GM11168 (cell line): ENCODE measurements at regions not wholly inside any gene's neighbourhood (a gene's known extent, or its start where the extent isn't known, plus 50 kb on each side); places are given as distances from the start of the nearest gene placed in this dataset.
"Not testable (repeated sequence)": the region's sequence is repeated elsewhere in the genome, so short reads cannot be mapped to it uniquely, and the experiment has no call there.

Experiments used
- in situ Hi-C: fragments of 300-500 bp; cut with MboI; formaldehyde crosslinking; loops from one replicate; pipeline ENCODE4 v1.12.0; 2022; ENCODE audit warnings: low sequenced_read_pairs; ENCODE audit not compliant: unreplicated experiment

DNA sequence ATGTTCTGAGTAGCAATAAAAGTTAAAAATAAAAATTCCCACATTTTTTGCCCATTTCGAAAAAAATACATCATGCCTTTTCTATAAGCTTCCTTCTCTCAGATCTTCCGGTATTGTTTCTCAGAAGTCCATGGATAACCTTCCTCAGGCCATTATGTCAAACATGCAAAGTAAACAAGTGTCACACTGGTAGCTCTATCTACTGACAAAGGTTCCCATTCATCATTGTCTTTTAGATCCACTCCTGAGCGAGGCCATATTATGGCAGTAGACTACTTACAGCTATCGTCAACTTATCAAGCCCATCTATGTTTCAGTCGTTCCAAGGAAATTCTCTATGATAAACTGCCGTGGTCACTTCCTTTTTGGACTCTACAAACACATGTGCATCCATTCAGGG, 1068.2 kb downstream of the GLUD2 start:
- in situ Hi-C loops, result no loop called here

DNA sequence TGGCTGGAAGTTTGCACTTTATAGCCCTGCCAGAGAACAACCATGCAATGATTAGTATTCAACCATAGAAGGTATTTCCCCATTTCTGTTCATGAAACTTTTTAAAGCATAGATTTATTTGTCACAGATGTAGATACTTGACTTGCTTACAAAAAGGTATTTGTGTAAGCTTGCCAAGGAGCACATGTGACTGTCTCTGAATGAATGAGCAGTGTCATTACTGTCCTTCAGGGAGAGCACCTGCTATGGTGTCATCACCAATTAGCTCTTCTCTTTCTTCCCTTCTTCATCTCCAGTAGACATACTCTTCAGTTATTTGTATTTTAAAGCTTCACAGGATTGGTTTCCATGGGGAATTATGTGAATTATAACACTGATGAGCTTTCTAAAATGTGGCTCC, 1064.7 kb upstream of the GRIA3 start:
- in situ Hi-C loops, result no loop called here

GRCh38 chrX:122122274-122122673, 1061.8 kb upstream of the GRIA3 start:
- in situ Hi-C loops, result no loop called here

DNA sequence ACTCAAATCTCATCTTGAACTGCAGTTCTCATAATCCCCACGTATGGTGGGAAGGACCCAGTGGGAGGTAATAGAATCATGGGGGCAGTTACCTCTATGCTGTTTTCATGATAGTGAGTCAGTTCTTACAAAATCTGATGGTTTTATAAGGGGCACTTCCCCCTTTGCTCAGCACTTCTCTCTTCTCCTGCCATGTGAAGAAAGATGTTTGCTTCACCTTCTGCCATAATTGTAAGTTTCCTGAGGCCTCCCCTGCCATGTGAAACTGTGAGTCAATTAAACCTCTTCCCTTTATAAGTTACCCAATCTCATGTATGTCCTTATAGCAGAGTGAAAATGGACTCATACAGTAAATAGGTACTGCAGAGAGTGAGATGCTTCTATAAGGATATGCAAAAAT, 1050.6 kb upstream of the GRIA3 start:
- in situ Hi-C loops, result no loop called here

- in situ Hi-C loops, result no loop called here
These were observed 1049.8 kb upstream of the GRIA3 start for GRCh38 chrX:122134291-122134690.

- in situ Hi-C loops, result no loop called here
These were observed 1049.0 kb upstream of the GRIA3 start for GRCh38 chrX:122135070-122135469.

- in situ Hi-C loops, result not testable (repeated sequence)
These were observed 1043.9 kb upstream of the GRIA3 start for GRCh38 chrX:122140219-122140618.

GRCh38 chrX:122154019-122154418, 1030.1 kb upstream of the GRIA3 start:
- in situ Hi-C loops, result no loop called here

- in situ Hi-C loops, result no loop called here
These were observed 1015.8 kb upstream of the GRIA3 start for GRCh38 chrX:122168241-122168640.

- in situ Hi-C loops, result no loop called here
These were observed 999.3 kb upstream of the GRIA3 start for GRCh38 chrX:122184791-122185190.

DNA sequence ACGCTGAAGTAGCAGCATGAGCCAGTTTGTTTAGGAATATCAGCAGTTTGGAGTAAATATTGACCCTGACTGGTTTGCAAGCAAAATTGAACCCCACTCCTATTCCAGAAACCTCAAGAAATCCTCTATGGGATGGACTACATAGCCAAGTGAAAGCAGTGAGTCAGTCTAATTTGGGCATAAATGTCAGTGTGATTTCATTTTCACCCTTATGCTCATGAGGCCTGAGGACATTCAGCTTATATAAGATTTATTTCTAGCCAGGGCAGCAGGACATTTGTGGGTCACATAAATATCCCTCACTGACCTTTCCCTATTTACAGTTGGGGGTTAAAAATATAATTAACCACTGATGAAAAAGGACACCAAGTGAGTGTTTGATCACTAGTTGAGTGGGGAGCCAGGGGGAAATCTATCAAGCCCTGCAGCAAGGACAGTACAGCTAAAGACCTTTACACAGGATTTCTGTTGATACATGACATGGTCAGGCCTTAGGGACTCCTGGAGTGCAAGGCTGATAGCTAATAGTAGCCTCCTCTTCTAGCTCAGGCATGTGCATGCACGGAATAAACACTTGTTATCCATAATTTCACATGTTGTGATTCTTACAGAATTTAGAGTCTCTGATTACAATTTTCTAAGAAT, 996.9 kb upstream of the GRIA3 start:
- in situ Hi-C loops, result no loop called here

- in situ Hi-C loops, result no loop called here
These were observed 995.3 kb upstream of the GRIA3 start for GRCh38 chrX:122188751-122189150.

GRCh38 chrX:122196343-122196742, 987.7 kb upstream of the GRIA3 start:
- in situ Hi-C loops, result no loop called here

GRCh38 chrX:122203399-122203798, 980.7 kb upstream of the GRIA3 start:
- in situ Hi-C loops, result no loop called here

GRCh38 chrX:122218666-122219065, 965.4 kb upstream of the GRIA3 start:
- in situ Hi-C loops, result no loop called here

GRCh38 chrX:122219226-122219625, 964.9 kb upstream of the GRIA3 start:
- in situ Hi-C loops, result no loop called here

DNA sequence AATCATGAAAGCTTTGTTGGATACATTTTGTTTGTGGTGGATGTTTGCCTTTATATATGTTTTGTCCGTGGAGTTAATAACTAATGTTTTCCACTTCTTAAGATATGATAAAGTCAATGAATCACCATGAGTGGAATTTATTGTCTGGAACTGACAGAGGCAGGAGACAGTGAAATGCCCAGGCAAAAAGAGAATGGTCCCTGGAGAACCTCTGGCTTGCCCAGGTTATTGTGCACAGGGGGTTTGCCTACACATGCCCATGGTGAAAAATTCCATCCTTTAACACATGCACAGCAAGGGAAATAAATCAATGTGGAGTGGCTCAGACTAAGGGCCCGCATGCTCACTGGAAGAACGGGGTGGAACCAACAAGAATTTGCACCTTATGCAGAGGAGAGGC, 964.3 kb upstream of the GRIA3 start:
- in situ Hi-C loops, result no loop called here

DNA sequence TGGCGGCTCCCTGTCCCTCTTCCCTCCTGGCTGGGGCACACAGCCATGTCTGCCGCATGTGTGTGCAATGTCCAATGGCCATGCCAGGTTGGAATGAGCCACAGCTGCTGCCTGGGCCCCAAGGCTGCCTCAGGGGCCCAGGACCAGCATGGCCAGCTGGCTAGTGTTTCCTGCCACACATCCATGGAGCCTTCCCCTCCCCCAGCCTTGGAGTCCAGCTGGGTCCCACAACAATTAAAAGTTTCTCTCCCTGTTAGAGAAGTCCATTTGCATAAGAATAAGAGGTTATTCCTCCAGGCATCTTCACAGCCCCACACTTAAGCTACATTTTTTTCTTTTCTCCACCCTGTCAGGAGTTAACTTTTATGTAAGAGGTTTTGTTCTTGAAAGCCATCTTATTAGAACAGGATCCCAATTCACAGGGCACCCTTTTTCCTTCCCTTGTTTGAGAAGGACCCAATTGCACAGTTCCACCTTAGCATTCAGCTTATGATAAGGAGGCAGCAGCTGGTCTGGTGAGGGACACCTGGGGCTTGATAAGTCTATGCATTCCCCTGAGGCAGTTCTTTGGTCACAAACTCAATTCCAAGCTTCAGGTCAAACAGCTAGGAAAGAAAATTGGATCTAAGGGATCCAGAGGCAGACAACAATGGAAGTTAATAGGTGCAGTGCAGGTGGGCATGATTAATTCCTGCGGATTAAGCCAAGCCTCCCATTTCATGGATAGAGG, 963.3 kb upstream of the GRIA3 start:
- in situ Hi-C loops, result no loop called here

- in situ Hi-C loops, result not testable (repeated sequence)
These were observed 962.3 kb upstream of the GRIA3 start for GRCh38 chrX:122221810-122222209.

DNA sequence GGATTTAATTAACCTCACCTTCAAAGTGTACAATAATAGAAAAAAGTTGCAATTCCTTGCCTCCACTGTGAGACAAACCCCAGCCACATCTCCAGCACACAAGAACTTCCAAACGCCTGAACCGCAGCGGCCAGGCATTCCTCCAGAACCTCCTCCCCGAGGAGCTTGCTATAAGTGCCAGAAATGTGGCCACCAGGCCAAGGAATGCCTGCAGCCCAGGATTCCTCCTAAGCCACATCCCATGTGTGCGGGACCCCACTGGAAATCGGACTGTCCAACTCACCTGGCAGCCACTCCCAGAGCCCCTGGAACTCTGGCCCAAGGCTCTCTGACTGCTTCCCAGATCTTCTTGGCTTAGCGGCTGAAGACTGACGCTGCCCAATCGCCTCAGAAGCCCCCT, 959.9 kb upstream of the GRIA3 start:
- in situ Hi-C loops, result not testable (repeated sequence)

GRCh38 chrX:122238801-122239200, 945.3 kb upstream of the GRIA3 start:
- in situ Hi-C loops, result no loop called here

- in situ Hi-C loops, result no loop called here
These were observed 942.1 kb upstream of the GRIA3 start for GRCh38 chrX:122241959-122242358.
